T-helper 1 cell (primary cell): ENCODE measurements at regions not wholly inside any gene's neighbourhood (a gene's known extent, or its start where the extent isn't known, plus 50 kb on each side); places are given as distances from the start of the nearest gene placed in this dataset.

ENCODE experiments used
- DNase-seq, 5 donors: peaks; one replicate each; pipeline ENCODE4 v3.0.0-alpha.2; 2012 to 2020

- no peak for DNase-seq
Observed at GRCh38 chr1:116299248-116299647, 73.8 kb upstream of the ATP1A1 start.

- no peak for DNase-seq
Observed at GRCh38 chr1:116302281-116302680, 70.8 kb upstream of the ATP1A1 start.

- no peak for DNase-seq
Observed at GRCh38 chr1:116306102-116306501, 66.9 kb upstream of the ATP1A1 start.

- DNase-seq, result no peak
Observed at GRCh38 chr1:116306840-116307442, 66.1 kb upstream of the ATP1A1 start.

GRCh38 chr1:116308276-116308675 is 64.8 kb upstream of the ATP1A1 start:
- no peak for DNase-seq

GRCh38 chr1:116309090-116309870 is 63.8 kb upstream of the ATP1A1 start:
- no peak for DNase-seq

GRCh38 chr1:116310180-116310579 is 62.9 kb upstream of the ATP1A1 start:
- no peak for DNase-seq

- no peak for DNase-seq
Observed at GRCh38 chr1:116311193-116311592, 61.9 kb upstream of the ATP1A1 start.

GRCh38 chr1:116311756-116312680 is 61.0 kb upstream of the ATP1A1 start:
- DNase-seq, result no peak

GRCh38 chr1:116312681-116313069 is 60.4 kb upstream of the ATP1A1 start:
- DNase-seq, result no peak

GRCh38 chr1:116313776-116314175 is 59.3 kb upstream of the ATP1A1 start:
- DNase-seq, result no peak

- DNase-seq, result no peak
Observed at GRCh38 chr1:116314305-116314919, 58.6 kb upstream of the ATP1A1 start.

- DNase-seq, result no peak
Observed at GRCh38 chr1:116316373-116316772, 56.7 kb upstream of the ATP1A1 start.

GRCh38 chr1:116318897-116319296 is 54.1 kb upstream of the ATP1A1 start:
- no peak for DNase-seq

- DNase-seq, result no peak
Observed at GRCh38 chr1:116320874-116321273, 52.2 kb upstream of the ATP1A1 start.

- peak in 1 of 5 donors; percentile 13 for DNase-seq
Observed at GRCh38 chr1:116321766-116322175, 51.3 kb upstream of the ATP1A1 start.

GRCh38 chr1:116322752-116323405 is 50.2 kb upstream of the ATP1A1 start:
- no peak for DNase-seq
